ENCODE measurements at regions not wholly inside any gene's neighbourhood (a gene's known extent, or its start where the extent isn't known, plus 50 kb on each side); places are given as distances from the start of the nearest gene placed in this dataset.

DNA sequence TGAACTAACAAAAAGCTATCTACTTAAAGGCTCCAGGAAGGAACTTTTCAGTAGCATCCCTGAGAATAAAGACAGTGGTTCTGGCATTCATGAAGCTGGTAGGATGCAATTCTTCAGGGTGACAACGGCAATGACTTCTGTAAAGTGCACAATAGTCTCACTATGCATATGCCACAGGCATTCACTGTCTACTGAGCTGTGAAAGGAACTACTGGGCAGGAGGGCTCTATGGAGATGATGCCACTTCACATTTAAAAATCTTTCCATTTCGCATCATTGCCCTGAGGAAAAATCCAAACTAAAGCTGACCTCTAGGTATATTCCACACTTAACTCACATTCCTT, 2020.6 kb upstream of the PCDH20 start:
- H3K27me3 ChIP-seq (ENCODE audit: insufficient read depth, low read length): no peaks in the 10 kb centered on the region
- no peak overlapping the region for H3K4ac ChIP-seq (ENCODE audit: low read depth, low read length)
- no peak overlapping the region for H2AFZ ChIP-seq (ENCODE audit: insufficient read depth, low read length, poor library complexity)
- no peak overlapping the region for H3K4me2 ChIP-seq (ENCODE audit: low read length)
- no peak overlapping the region for H2BK12ac ChIP-seq (ENCODE audit: low read length)
- H3K4me3 ChIP-seq (ENCODE audit: low read depth, low read length): no peak overlapping the region
- no peaks in the 10 kb centered on the region for H3K9me3 ChIP-seq (ENCODE audit: insufficient read depth, low read depth, low read length)
- H3K18ac ChIP-seq (ENCODE audit: low read length): no peak overlapping the region
- H4K91ac ChIP-seq (ENCODE audit: low read depth, low read length): no peak overlapping the region
- H3K79me1 ChIP-seq (ENCODE audit: low read length): no peaks in the 10 kb centered on the region
- H3K27ac ChIP-seq (ENCODE audit: low read depth, low read length): no peak overlapping the region
- no peak for DNase-seq
- H3K4me1 ChIP-seq (ENCODE audit: control insufficient read depth in 1 of 2, insufficient read depth in 2 of 2, low read length in 2 of 2): peaks cover 2 to 4% of the 10 kb centered on the region in 2 experiments
- no peaks in the 10 kb centered on the region for H3K79me2 ChIP-seq (ENCODE audit: control insufficient read depth, insufficient read depth, low read length, poor library complexity)
- H4K8ac ChIP-seq (ENCODE audit: low read depth, low read length): no peak overlapping the region
- H2BK5ac ChIP-seq (ENCODE audit: low read depth, low read length, poor library complexity): no peak overlapping the region
- no peak overlapping the region for H2AK5ac ChIP-seq (ENCODE audit: low read length)
- H3K14ac ChIP-seq (ENCODE audit: low read length): no peak overlapping the region
- H3K9ac ChIP-seq (ENCODE audit: low read length): no peak overlapping the region
- H2BK120ac ChIP-seq (ENCODE audit: insufficient read depth, low read length, poor library complexity): no peak overlapping the region
- no peak overlapping the region for H3K23ac ChIP-seq (ENCODE audit: low read length)
- WGBS (ENCODE audit: extremely low coverage, insufficient coverage, insufficient read length): no CpG with 5 or more reads among the region's 2 CpGs
- no peaks in the 10 kb centered on the region for H3K36me3 ChIP-seq (ENCODE audit: control insufficient read depth in 1 of 2, insufficient read depth in 2 of 2, low read length in 2 of 2)
- H4K12ac ChIP-seq (ENCODE audit: low read depth, low read length): no peak overlapping the region

DNA sequence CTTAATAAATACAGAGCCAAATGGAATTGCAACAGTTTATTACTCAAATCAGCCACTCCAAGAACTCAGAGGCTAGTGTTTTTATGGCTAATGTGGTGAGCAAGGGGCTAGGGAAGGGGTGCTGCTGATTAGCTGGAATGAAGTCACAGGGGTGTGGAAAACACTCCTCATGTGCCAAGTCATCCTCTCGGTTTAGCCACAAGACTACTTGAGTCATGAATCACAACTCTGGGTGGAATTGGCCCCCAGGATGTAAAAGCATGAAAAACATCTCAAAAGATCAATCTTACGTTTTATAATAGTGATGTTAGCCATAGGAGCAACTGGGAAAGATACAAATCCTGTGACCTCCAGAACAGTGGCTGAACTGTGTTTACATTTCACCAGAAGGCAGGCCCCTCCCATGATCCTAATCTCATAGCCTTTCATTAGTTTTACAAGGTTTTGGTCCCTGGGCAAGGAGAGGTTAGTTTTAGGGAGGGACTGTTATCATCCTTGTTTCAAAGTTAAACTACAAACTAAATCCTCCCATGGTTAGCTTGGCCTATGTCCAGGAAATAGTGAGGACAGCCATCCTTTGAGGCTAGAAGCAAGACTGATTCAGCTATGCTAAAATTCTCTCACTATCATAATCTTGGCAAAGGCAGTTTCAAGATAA, 2020.1 kb upstream of the PCDH20 start:
- no peak overlapping the region for H4K8ac ChIP-seq (ENCODE audit: low read depth, low read length)
- no peaks in the 10 kb centered on the region for H3K36me3 ChIP-seq (ENCODE audit: control insufficient read depth in 1 of 2, insufficient read depth in 2 of 2, low read length in 2 of 2)
- no peak overlapping the region for H2AK5ac ChIP-seq (ENCODE audit: low read length)
- DNase-seq: peak; percentile 1 to 12
- no peak overlapping the region for H3K14ac ChIP-seq (ENCODE audit: low read length)
- no CpG with 5 or more reads among the region's 2 CpGs for WGBS (ENCODE audit: extremely low coverage, insufficient coverage, insufficient read length)
- no peak overlapping the region for H2BK120ac ChIP-seq (ENCODE audit: insufficient read depth, low read length, poor library complexity)
- H3K4me1 ChIP-seq (ENCODE audit: control insufficient read depth in 1 of 2, insufficient read depth in 2 of 2, low read length in 2 of 2): peaks cover 2 to 4% of the 10 kb centered on the region in 2 experiments
- H2AFZ ChIP-seq (ENCODE audit: insufficient read depth, low read length, poor library complexity): no peak overlapping the region
- H3K79me2 ChIP-seq (ENCODE audit: control insufficient read depth, insufficient read depth, low read length, poor library complexity): no peaks in the 10 kb centered on the region
- H3K4me2 ChIP-seq (ENCODE audit: low read length): no peak overlapping the region
- no peak overlapping the region for H3K4ac ChIP-seq (ENCODE audit: low read depth, low read length)
- no peak overlapping the region for H4K91ac ChIP-seq (ENCODE audit: low read depth, low read length)
- no peaks in the 10 kb centered on the region for H3K27me3 ChIP-seq (ENCODE audit: insufficient read depth, low read length)
- no peak overlapping the region for H3K18ac ChIP-seq (ENCODE audit: low read length)
- no peak overlapping the region for H3K23ac ChIP-seq (ENCODE audit: low read length)
- H3K4me3 ChIP-seq (ENCODE audit: low read depth, low read length): no peak overlapping the region
- no peak overlapping the region for H3K27ac ChIP-seq (ENCODE audit: low read depth, low read length)
- no peak overlapping the region for H2BK5ac ChIP-seq (ENCODE audit: low read depth, low read length, poor library complexity)
- H4K12ac ChIP-seq (ENCODE audit: low read depth, low read length): no peak overlapping the region
- H2BK12ac ChIP-seq (ENCODE audit: low read length): no peak overlapping the region
- no peak overlapping the region for H3K9ac ChIP-seq (ENCODE audit: low read length)
- H3K9me3 ChIP-seq (ENCODE audit: insufficient read depth, low read depth, low read length): no peaks in the 10 kb centered on the region
- no peaks in the 10 kb centered on the region for H3K79me1 ChIP-seq (ENCODE audit: low read length)

DNA sequence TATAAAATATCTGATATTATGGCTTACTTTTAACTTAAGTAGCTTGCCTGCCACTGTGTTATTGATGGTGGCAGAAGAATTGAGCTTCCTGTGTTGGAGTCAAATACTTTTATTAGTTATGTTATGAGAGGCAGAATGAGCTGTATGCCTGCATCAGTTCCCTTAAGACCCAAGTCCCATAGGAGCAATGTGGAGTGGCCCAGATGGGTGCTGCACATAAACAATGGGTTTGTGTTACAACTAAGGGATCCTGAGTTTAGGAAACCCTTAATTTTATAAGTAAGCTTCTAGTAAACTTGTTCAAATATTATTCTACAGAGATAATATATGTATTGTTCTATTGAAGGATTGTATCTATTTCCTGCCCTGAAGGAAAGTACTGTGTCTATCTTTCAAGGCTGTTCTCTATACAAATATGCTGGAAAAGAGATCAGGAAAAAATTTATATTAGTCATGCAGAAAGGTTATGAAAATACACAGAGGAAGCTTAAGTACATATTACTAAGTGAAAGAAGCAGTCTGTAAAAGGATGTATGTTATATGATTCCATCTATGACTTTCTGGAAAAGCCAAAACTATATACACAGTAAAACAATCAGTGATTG, 2018.0 kb upstream of the PCDH20 start:
- H3K9me3 ChIP-seq (ENCODE audit: insufficient read depth, low read depth, low read length): no peaks in the 10 kb centered on the region
- no peak overlapping the region for H3K18ac ChIP-seq (ENCODE audit: low read length)
- H4K12ac ChIP-seq (ENCODE audit: low read depth, low read length): no peak overlapping the region
- H3K27ac ChIP-seq (ENCODE audit: low read depth, low read length): no peak overlapping the region
- H3K14ac ChIP-seq (ENCODE audit: low read length): no peak overlapping the region
- DNase-seq: no peak
- no peaks in the 10 kb centered on the region for H3K79me1 ChIP-seq (ENCODE audit: low read length)
- H3K23ac ChIP-seq (ENCODE audit: low read length): no peak overlapping the region
- no peak overlapping the region for H3K4ac ChIP-seq (ENCODE audit: low read depth, low read length)
- H3K27me3 ChIP-seq (ENCODE audit: insufficient read depth, low read length): no peaks in the 10 kb centered on the region
- no peak overlapping the region for H3K4me3 ChIP-seq (ENCODE audit: low read depth, low read length)
- no peak overlapping the region for H3K9ac ChIP-seq (ENCODE audit: low read length)
- no peak overlapping the region for H2BK12ac ChIP-seq (ENCODE audit: low read length)
- no peak overlapping the region for H2BK5ac ChIP-seq (ENCODE audit: low read depth, low read length, poor library complexity)
- H3K36me3 ChIP-seq (ENCODE audit: control insufficient read depth in 1 of 2, insufficient read depth in 2 of 2, low read length in 2 of 2): no peaks in the 10 kb centered on the region
- no peaks in the 10 kb centered on the region for H3K4me1 ChIP-seq (ENCODE audit: control insufficient read depth in 1 of 2, insufficient read depth in 2 of 2, low read length in 2 of 2)
- no peak overlapping the region for H2AFZ ChIP-seq (ENCODE audit: insufficient read depth, low read length, poor library complexity)
- H2BK120ac ChIP-seq (ENCODE audit: insufficient read depth, low read length, poor library complexity): no peak overlapping the region
- H4K8ac ChIP-seq (ENCODE audit: low read depth, low read length): no peak overlapping the region
- no peak overlapping the region for H3K4me2 ChIP-seq (ENCODE audit: low read length)
- no peaks in the 10 kb centered on the region for H3K79me2 ChIP-seq (ENCODE audit: control insufficient read depth, insufficient read depth, low read length, poor library complexity)
- no peak overlapping the region for H4K91ac ChIP-seq (ENCODE audit: low read depth, low read length)
- no peak overlapping the region for H2AK5ac ChIP-seq (ENCODE audit: low read length)

DNA sequence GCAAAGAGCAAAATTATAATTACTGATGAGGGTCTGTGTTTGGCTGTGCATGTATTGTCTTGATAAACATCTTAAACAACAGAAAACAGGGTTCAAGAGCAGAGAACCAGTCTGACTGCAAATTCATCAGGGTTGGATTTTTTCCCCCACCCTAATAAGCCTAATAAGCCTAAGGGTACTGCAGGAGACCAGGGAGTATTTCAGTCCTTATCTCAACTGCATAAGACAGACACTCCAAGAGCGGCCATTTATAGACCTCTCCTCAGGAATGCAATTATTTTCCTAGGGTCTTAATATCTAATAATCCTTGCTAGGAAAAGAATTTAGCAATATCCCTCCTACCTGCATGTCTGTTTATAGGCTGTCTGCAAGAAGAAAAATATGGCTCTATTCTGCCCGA, 2011.5 kb upstream of the PCDH20 start:
- H3K9me3 ChIP-seq (ENCODE audit: insufficient read depth, low read depth, low read length): no peaks in the 10 kb centered on the region
- no peak overlapping the region for H2AK5ac ChIP-seq (ENCODE audit: low read length)
- H3K14ac ChIP-seq (ENCODE audit: low read length): no peak overlapping the region
- H3K4me3 ChIP-seq (ENCODE audit: low read depth, low read length): no peak overlapping the region
- no peak overlapping the region for H2BK12ac ChIP-seq (ENCODE audit: low read length)
- no peak for DNase-seq
- no CpG with 5 or more reads among the region's 2 CpGs for WGBS (ENCODE audit: extremely low coverage, insufficient coverage, insufficient read length)
- no peak overlapping the region for H4K91ac ChIP-seq (ENCODE audit: low read depth, low read length)
- H4K8ac ChIP-seq (ENCODE audit: low read depth, low read length): no peak overlapping the region
- no peak overlapping the region for H2AFZ ChIP-seq (ENCODE audit: insufficient read depth, low read length, poor library complexity)
- no peaks in the 10 kb centered on the region for H3K79me1 ChIP-seq (ENCODE audit: low read length)
- no peak overlapping the region for H2BK120ac ChIP-seq (ENCODE audit: insufficient read depth, low read length, poor library complexity)
- no peaks in the 10 kb centered on the region for H3K79me2 ChIP-seq (ENCODE audit: control insufficient read depth, insufficient read depth, low read length, poor library complexity)
- no peak overlapping the region for H3K4ac ChIP-seq (ENCODE audit: low read depth, low read length)
- no peak overlapping the region for H3K27ac ChIP-seq (ENCODE audit: low read depth, low read length)
- H3K4me1 ChIP-seq (ENCODE audit: control insufficient read depth in 1 of 2, insufficient read depth in 2 of 2, low read length in 2 of 2): no peaks in the 10 kb centered on the region
- no peaks in the 10 kb centered on the region for H3K27me3 ChIP-seq (ENCODE audit: insufficient read depth, low read length)
- no peak overlapping the region for H4K12ac ChIP-seq (ENCODE audit: low read depth, low read length)
- no peak overlapping the region for H3K9ac ChIP-seq (ENCODE audit: low read length)
- no peak overlapping the region for H3K23ac ChIP-seq (ENCODE audit: low read length)
- no peak overlapping the region for H2BK5ac ChIP-seq (ENCODE audit: low read depth, low read length, poor library complexity)
- H3K18ac ChIP-seq (ENCODE audit: low read length): no peak overlapping the region
- no peaks in the 10 kb centered on the region for H3K36me3 ChIP-seq (ENCODE audit: control insufficient read depth in 1 of 2, insufficient read depth in 2 of 2, low read length in 2 of 2)
- H3K4me2 ChIP-seq (ENCODE audit: low read length): no peak overlapping the region
